DMS153 (cell line): ENCODE measurements at regions not wholly inside any gene's neighbourhood (a gene's known extent, or its start where the extent isn't known, plus 50 kb on each side); places are given as distances from the start of the nearest gene placed in this dataset.
"Not testable (repeated sequence)": the region's sequence is repeated elsewhere in the genome, so short reads cannot be mapped to it uniquely, and the experiment has no call there.

Source experiments
- DNase-seq: peaks from one replicate; lab custom pipeline; 2025; lab: John Stamatoyannopoulos, UW

GRCh38 chr15:77909182-77909940 lies 168.2 kb downstream of the TBC1D2B start:
- no peak for DNase-seq

- not testable (repeated sequence) for DNase-seq
Measured at GRCh38 chr15:77908752-77909111, 168.8 kb downstream of the TBC1D2B start.

- no peak for DNase-seq
Measured at GRCh38 chr15:77907824-77908751, 169.4 kb downstream of the TBC1D2B start.

GRCh38 chr15:77906062-77906990 lies 171.2 kb downstream of the TBC1D2B start:
- not testable (repeated sequence) for DNase-seq

GRCh38 chr15:77905301-77905920 lies 172.1 kb downstream of the TBC1D2B start:
- DNase-seq: no peak

- no peak for DNase-seq
Measured at GRCh38 chr15:77904901-77905300, 172.6 kb downstream of the TBC1D2B start.

- DNase-seq: no peak
Measured at GRCh38 chr15:77904436-77904821, 173.1 kb downstream of the TBC1D2B start.

GRCh38 chr15:77903761-77904435 lies 173.6 kb downstream of the TBC1D2B start:
- not testable (repeated sequence) for DNase-seq

- not testable (repeated sequence) for DNase-seq
Measured at GRCh38 chr15:77902921-77903760, 174.4 kb downstream of the TBC1D2B start.

GRCh38 chr15:77901921-77902750 lies 175.4 kb downstream of the TBC1D2B start:
- DNase-seq: no peak

GRCh38 chr15:77901251-77901881 lies 176.1 kb downstream of the TBC1D2B start:
- DNase-seq: no peak

- DNase-seq: not testable (repeated sequence)
Measured at GRCh38 chr15:77900331-77900963, 177.1 kb downstream of the TBC1D2B start.

- DNase-seq: not testable (repeated sequence)
Measured at GRCh38 chr15:77899776-77900175, 177.7 kb downstream of the TBC1D2B start.

- no peak for DNase-seq
Measured at GRCh38 chr15:77898811-77899730, 178.4 kb downstream of the TBC1D2B start.

- DNase-seq: no peak
Measured at GRCh38 chr15:77897896-77898406, 179.6 kb downstream of the TBC1D2B start.

- not testable (repeated sequence) for DNase-seq
Measured at GRCh38 chr15:77897113-77897895, 180.2 kb downstream of the TBC1D2B start.
